ENCODE measurements at regions not wholly inside any gene's neighbourhood (a gene's known extent, or its start where the extent isn't known, plus 50 kb on each side); places are given as distances from the start of the nearest gene placed in this dataset.

DNA sequence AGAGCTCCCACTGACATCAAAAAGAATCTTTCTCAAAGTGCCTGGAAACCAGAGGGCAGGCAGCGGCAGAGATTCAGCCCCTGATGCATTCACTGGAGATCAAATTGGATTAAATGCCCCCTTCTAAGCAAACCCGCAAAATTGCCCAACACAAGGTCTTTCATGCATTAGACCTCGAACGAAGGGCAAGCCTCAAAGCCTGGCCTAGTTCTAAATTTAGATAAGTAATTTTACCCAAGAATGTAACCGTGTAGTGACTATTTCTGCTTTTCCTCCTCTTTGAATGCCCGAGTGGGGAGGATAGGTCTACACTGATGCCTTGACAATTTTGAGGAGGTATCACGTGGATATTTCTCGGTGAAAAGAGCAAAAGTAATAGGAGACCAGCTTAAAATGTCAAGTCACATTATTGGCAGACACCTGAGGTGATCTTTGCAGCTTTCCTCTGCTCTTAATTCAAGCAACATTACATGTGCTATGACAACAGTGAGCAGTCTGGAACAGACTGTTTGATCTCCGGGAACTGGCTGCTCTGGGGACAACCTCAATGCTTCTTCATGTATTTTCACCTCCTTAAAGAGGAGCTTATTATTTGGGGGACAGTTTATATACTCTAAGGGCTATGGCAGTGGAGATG, 1263.5 kb upstream of the AUTS2 start:
- no peak for DNase-seq (ENCODE audit: low spot score)
- Mint-ChIP-seq H3K4me3 (ENCODE audit: low read depth) (no peak overlapping the region), H3K9me3 (peaks cover 47% of the 10 kb centered on the region), H3K4me1 (ENCODE audit: low read depth) (no peaks in the 10 kb centered on the region), H3K27me3 (ENCODE audit: low read depth) (no peaks in the 10 kb centered on the region), H3K36me3 (ENCODE audit: low read depth) (no peaks in the 10 kb centered on the region), H3K27ac (no peak overlapping the region)
- intact Hi-C loops (cut with micrococcal nuclease): no loop called here

DNA sequence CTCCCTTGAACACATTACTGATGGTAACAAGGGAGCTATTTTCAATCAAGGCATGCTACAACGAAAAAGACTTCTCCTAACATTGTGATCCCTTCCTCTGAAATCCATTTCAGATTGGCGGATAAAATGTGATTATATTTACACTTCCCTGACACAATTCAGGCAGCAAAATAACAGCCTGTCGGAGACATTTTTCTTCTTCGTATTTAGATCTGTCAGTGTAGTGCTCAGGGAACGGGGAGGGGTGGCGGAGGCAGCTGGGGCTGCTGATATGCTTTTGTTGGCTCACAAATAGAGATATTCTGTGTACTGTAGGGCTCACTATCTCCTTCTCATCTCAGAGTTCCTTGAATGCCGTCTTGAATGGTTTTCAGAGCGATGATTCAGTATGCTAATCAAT, 1261.7 kb upstream of the AUTS2 start:
- H3K36me3 Mint-ChIP-seq (ENCODE audit: low read depth): no peaks in the 10 kb centered on the region
- H3K27ac Mint-ChIP-seq: no peak overlapping the region
- H3K4me3 Mint-ChIP-seq (ENCODE audit: low read depth): no peak overlapping the region
- H3K9me3 Mint-ChIP-seq: peaks cover 59% of the 10 kb centered on the region
- no peaks in the 10 kb centered on the region for H3K27me3 Mint-ChIP-seq (ENCODE audit: low read depth)
- no peak for DNase-seq (ENCODE audit: low spot score)
- no peaks in the 10 kb centered on the region for H3K4me1 Mint-ChIP-seq (ENCODE audit: low read depth)
- intact Hi-C loops (cut with micrococcal nuclease): no loop called here

DNA sequence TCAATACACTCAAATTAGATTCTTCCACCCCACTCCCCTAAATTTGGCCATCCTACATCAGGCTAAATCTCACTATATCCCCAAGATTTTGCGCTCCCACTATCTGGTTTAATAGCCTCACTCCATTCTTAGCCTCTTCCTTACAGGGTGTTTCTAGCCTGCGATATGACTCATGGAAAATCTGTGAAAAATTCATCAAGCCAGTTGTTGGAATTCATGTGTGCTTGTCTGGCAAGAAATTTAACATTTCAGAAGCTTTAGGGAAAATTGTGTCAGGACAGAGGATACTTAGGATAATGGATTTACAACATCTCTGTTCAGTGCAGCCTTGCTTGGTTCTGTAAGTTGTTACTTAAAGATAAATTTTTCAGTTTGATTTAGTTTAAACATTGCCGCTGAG, 1249.9 kb upstream of the AUTS2 start:
- H3K36me3 Mint-ChIP-seq (ENCODE audit: low read depth): no peaks in the 10 kb centered on the region
- H3K4me1 Mint-ChIP-seq (ENCODE audit: low read depth): no peaks in the 10 kb centered on the region
- H3K27ac Mint-ChIP-seq: no peak overlapping the region
- DNase-seq (ENCODE audit: low spot score): no peak
- no peaks in the 10 kb centered on the region for H3K27me3 Mint-ChIP-seq (ENCODE audit: low read depth)
- H3K9me3 Mint-ChIP-seq: peaks cover 57% of the 10 kb centered on the region
- intact Hi-C loops (cut with micrococcal nuclease): no loop called here
- no peak overlapping the region for H3K4me3 Mint-ChIP-seq (ENCODE audit: low read depth)

DNA sequence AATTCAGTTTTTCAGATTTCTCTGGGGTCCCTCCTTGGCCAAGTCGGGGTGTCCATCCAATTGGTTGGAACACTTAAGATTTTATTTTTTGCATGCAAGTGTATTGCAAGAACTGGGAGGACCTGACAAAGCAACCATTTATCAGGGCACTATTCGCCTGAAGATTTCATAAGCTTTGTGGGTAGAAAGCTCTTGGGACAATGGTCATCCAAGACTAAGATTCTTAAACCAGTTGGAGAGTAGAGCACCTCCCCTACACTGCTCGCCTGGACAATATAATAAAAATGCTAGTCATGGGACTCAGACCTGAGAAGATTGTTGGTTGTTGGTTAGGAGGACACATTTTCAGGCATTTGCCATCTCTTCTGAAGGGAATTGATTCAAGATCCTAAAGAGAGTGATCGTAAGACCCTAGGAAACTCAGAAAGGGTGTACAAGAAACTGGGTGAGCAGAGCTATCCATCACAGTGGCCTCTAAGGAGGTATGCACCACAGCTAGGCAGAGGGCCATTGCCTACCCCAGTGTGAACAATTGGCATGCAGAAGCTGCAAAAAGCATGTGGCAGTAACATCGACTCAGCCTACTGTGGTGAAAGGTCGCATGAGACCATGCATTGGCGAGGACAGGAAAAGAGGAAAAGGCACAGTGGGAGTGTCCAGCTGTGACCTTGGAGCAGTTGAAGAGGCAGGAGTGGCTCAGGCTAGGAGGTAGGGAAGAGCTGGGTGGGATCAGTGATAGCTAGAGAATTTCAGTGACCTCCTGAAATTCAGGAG, 1235.3 kb upstream of the AUTS2 start:
- intact Hi-C loops (cut with micrococcal nuclease): no loop called here
- Mint-ChIP-seq H3K27me3 (ENCODE audit: low read depth) (no peaks in the 10 kb centered on the region), H3K36me3 (ENCODE audit: low read depth) (no peaks in the 10 kb centered on the region), H3K4me3 (ENCODE audit: low read depth) (no peak overlapping the region), H3K9me3 (peaks cover 61% of the 10 kb centered on the region), H3K27ac (no peak overlapping the region), H3K4me1 (ENCODE audit: low read depth) (no peaks in the 10 kb centered on the region)
- no peak for DNase-seq (ENCODE audit: low spot score)

DNA sequence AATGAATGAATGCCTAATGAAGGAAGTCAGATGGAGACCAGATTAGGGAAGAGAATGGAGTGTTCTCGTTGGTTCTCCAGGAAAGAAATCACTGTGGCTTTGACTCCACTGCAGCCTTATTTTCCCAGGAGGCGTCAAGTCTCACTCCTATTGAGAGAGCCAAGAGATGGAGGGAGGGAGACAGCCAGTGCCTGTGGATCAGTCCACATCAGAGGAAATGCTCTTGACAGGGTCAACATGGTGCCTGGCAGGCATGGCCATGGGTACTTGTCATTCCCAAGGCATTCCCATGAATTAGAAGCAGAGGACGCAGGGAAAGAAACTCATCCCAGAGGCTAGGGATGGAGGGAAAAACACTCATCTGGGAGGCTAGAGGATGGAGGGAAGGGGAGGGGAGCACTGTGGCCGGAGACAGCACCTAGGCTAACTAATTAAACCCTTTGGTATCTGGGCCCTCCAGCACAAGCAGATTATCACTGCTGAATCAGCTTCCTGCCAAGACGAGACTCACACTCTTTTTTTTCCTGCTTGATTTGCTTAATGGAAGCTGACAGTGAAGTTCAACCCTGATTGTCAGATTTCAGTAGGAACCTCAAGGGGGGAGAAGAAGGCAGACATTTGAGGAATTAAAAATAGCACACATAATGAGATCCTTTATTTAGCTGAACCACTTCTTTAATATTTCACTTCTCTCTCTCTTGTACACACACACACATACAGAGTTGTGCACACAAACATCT, 1233.2 kb upstream of the AUTS2 start:
- H3K4me1 Mint-ChIP-seq (ENCODE audit: low read depth): no peaks in the 10 kb centered on the region
- no peaks in the 10 kb centered on the region for H3K36me3 Mint-ChIP-seq (ENCODE audit: low read depth)
- no peaks in the 10 kb centered on the region for H3K27me3 Mint-ChIP-seq (ENCODE audit: low read depth)
- no peak overlapping the region for H3K4me3 Mint-ChIP-seq (ENCODE audit: low read depth)
- intact Hi-C loops (cut with micrococcal nuclease): no loop called here
- H3K27ac Mint-ChIP-seq: no peak overlapping the region
- peaks cover 73% of the 10 kb centered on the region for H3K9me3 Mint-ChIP-seq
- no peak for DNase-seq (ENCODE audit: low spot score)

- Mint-ChIP-seq H3K4me1 (ENCODE audit: low read depth) (no peaks in the 10 kb centered on the region), H3K4me3 (ENCODE audit: low read depth) (no peak overlapping the region), H3K27me3 (ENCODE audit: low read depth) (no peaks in the 10 kb centered on the region), H3K27ac (no peak overlapping the region), H3K36me3 (ENCODE audit: low read depth) (no peaks in the 10 kb centered on the region), H3K9me3 (peaks cover 56% of the 10 kb centered on the region)
- intact Hi-C loops (cut with micrococcal nuclease): no loop called here
- no peak for DNase-seq (ENCODE audit: low spot score)
Measured at GRCh38 chr7:68371985-68372384, 1226.3 kb upstream of the AUTS2 start.

DNA sequence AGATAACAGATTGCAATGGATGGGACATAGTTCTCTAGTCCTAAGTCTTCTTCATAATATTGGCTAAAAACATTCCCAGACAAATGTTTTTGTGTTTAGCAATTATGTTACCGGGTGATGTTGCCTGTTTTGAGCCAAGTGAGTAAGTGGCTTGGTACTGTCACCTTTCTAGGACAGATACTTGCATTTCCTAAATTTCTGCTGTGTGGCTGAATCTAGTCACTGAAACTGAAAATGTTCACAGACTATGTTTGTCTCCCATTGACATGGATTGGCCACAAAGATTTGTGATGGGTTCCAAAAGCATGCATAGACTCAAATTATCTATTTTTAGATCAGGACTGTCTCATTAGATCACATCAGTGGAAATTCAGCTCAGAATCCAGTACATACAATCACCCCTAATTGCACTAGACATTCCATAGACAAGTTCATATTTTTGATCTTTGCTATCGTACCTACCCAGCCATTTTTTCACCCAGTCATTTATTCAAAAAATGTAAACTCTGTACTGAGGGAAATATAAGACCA, 1222.1 kb upstream of the AUTS2 start:
- H3K4me3 Mint-ChIP-seq (ENCODE audit: low read depth): no peak overlapping the region
- no peaks in the 10 kb centered on the region for H3K36me3 Mint-ChIP-seq (ENCODE audit: low read depth)
- no peak for DNase-seq (ENCODE audit: low spot score)
- no peaks in the 10 kb centered on the region for H3K27me3 Mint-ChIP-seq (ENCODE audit: low read depth)
- no peak overlapping the region for H3K27ac Mint-ChIP-seq
- no peaks in the 10 kb centered on the region for H3K4me1 Mint-ChIP-seq (ENCODE audit: low read depth)
- H3K9me3 Mint-ChIP-seq: peaks cover 53% of the 10 kb centered on the region
- intact Hi-C loops (cut with micrococcal nuclease): no loop called here

- Mint-ChIP-seq H3K36me3 (ENCODE audit: low read depth) (no peaks in the 10 kb centered on the region), H3K27me3 (ENCODE audit: low read depth) (no peaks in the 10 kb centered on the region), H3K27ac (no peak overlapping the region), H3K9me3 (peaks cover 65% of the 10 kb centered on the region), H3K4me3 (ENCODE audit: low read depth) (no peak overlapping the region), H3K4me1 (ENCODE audit: low read depth) (no peaks in the 10 kb centered on the region)
- intact Hi-C loops (cut with micrococcal nuclease): no loop called here
- no peak for DNase-seq (ENCODE audit: low spot score)
Measured at GRCh38 chr7:68381731-68382130, 1216.5 kb upstream of the AUTS2 start.

DNA sequence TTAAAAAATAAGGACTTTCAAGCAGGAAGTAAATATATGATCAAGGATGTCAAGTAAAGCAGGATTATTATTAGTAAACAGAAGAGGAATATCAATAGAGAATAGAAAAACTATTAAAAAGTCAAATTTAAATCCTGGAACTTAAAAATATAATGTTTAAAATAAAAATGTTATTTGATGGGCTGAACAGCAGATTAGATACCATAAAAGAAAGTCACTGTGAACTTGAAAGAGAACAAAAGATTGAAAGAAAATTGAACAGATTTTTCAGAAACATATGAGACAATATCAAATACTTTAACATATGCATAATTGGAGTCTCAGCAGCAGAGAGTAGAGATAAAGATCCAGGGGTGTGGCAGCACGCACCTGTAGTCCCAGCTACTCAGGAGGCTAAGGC, 1213.7 kb upstream of the AUTS2 start:
- Mint-ChIP-seq H3K36me3 (ENCODE audit: low read depth) (no peaks in the 10 kb centered on the region), H3K9me3 (peaks cover 63% of the 10 kb centered on the region), H3K4me3 (ENCODE audit: low read depth) (no peak overlapping the region), H3K27me3 (ENCODE audit: low read depth) (no peaks in the 10 kb centered on the region), H3K27ac (no peak overlapping the region), H3K4me1 (ENCODE audit: low read depth) (no peaks in the 10 kb centered on the region)
- intact Hi-C loops (cut with micrococcal nuclease): no loop called here
- DNase-seq (ENCODE audit: low spot score): no peak

- peaks cover 68% of the 10 kb centered on the region for H3K9me3 Mint-ChIP-seq
- H3K27ac Mint-ChIP-seq: no peak overlapping the region
- no peaks in the 10 kb centered on the region for H3K36me3 Mint-ChIP-seq (ENCODE audit: low read depth)
- intact Hi-C loops (cut with micrococcal nuclease): no loop called here
- H3K4me1 Mint-ChIP-seq (ENCODE audit: low read depth): no peaks in the 10 kb centered on the region
- DNase-seq (ENCODE audit: low spot score): no peak
- no peak overlapping the region for H3K4me3 Mint-ChIP-seq (ENCODE audit: low read depth)
- H3K27me3 Mint-ChIP-seq (ENCODE audit: low read depth): no peaks in the 10 kb centered on the region
Measured at GRCh38 chr7:68393051-68393450, 1205.2 kb upstream of the AUTS2 start.

GRCh38 chr7:68394131-68394530, 1204.1 kb upstream of the AUTS2 start:
- Mint-ChIP-seq H3K9me3 (peaks cover 69% of the 10 kb centered on the region), H3K36me3 (ENCODE audit: low read depth) (no peaks in the 10 kb centered on the region), H3K4me1 (ENCODE audit: low read depth) (no peaks in the 10 kb centered on the region), H3K27ac (no peak overlapping the region), H3K27me3 (ENCODE audit: low read depth) (no peaks in the 10 kb centered on the region), H3K4me3 (ENCODE audit: low read depth) (no peak overlapping the region)
- no peak for DNase-seq (ENCODE audit: low spot score)
- intact Hi-C loops (cut with micrococcal nuclease): no loop called here

DNA sequence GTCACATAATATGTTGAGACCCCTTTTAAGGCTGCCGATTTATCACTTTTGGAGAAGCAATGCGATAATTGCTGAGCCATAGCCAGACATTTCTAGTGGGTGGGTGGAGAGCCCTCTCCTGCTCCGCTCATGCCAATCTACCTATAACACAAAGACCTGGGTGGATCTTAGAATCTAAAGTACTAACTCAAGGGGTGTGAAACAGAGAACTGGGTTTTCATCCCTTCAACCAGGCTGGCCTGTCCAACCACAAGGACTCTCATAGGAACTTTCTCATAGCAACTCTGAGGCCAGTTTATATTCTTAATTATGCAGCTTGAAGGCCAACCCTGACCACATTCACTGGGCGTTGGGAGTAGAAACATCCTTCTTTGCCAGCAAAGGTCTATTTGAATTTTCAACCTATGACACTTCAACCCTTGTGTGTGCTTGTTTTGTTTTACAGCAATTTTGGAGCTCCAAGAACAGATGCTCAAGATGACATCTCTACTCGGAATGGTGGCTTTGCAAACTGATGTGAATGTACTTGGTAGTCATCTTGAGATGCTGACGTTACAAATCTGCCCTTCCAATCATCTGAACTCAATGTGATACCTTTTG, 1198.2 kb upstream of the AUTS2 start:
- intact Hi-C loops (cut with micrococcal nuclease): no loop called here
- Mint-ChIP-seq H3K9me3 (peaks cover 61% of the 10 kb centered on the region), H3K27me3 (ENCODE audit: low read depth) (no peaks in the 10 kb centered on the region), H3K4me3 (ENCODE audit: low read depth) (no peak overlapping the region), H3K4me1 (ENCODE audit: low read depth) (no peaks in the 10 kb centered on the region), H3K27ac (no peak overlapping the region), H3K36me3 (ENCODE audit: low read depth) (no peaks in the 10 kb centered on the region)
- no peak for DNase-seq (ENCODE audit: low spot score)

- H3K36me3 Mint-ChIP-seq (ENCODE audit: low read depth): no peaks in the 10 kb centered on the region
- no peaks in the 10 kb centered on the region for H3K27me3 Mint-ChIP-seq (ENCODE audit: low read depth)
- no peak overlapping the region for H3K27ac Mint-ChIP-seq
- H3K4me1 Mint-ChIP-seq (ENCODE audit: low read depth): no peaks in the 10 kb centered on the region
- intact Hi-C loops (cut with micrococcal nuclease): no loop called here
- peaks cover 66% of the 10 kb centered on the region for H3K9me3 Mint-ChIP-seq
- DNase-seq (ENCODE audit: low spot score): no peak
- no peak overlapping the region for H3K4me3 Mint-ChIP-seq (ENCODE audit: low read depth)
Measured at GRCh38 chr7:68400783-68401182, 1197.5 kb upstream of the AUTS2 start.
